GM12872 (cell line): ENCODE measurements at regions not wholly inside any gene's neighbourhood (a gene's known extent, or its start where the extent isn't known, plus 50 kb on each side); places are given as distances from the start of the nearest gene placed in this dataset.

Experiments used
- TF ChIP-seq, protein P1 (sequence below): IDR thresholded peaks from 3 replicates; pipeline ENCODE4 v1.5.1; 2011; ENCODE audit warnings: low read depth, mild to moderate bottlenecking, low read length, moderate library complexity; ENCODE audit not compliant: insufficient read depth

DNA sequence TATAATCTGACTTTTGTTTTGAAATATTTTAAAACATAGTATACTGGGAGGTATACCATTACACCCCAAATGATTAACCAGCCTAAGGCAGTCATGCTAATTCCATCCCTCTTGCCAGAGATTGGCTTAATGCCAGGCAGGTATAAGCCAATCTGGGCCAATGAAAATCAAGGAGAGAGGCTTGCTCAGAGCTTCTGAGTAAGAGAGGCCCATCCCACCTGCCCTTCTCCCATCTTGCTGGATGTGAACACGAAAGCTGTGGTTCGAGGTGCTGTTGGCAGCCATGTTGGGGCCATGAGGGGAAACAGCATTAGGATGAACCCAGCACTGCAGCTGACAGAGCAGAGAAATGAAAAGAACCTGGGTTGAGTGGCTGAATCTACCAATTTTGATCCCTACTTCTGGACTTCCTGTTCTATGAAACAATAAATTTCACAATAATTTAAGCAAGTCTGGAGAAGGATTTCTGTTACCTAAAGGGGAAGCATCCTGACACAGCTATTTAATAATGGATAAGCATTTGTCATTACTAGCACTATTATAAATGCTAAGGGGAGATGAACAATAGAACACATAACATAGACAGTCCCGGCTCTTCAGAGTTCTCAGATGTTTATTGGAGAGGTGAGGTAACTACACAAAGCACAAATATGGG is 152.3 kb downstream of the CDC5L start:
- TF ChIP-seq, protein P1, sequence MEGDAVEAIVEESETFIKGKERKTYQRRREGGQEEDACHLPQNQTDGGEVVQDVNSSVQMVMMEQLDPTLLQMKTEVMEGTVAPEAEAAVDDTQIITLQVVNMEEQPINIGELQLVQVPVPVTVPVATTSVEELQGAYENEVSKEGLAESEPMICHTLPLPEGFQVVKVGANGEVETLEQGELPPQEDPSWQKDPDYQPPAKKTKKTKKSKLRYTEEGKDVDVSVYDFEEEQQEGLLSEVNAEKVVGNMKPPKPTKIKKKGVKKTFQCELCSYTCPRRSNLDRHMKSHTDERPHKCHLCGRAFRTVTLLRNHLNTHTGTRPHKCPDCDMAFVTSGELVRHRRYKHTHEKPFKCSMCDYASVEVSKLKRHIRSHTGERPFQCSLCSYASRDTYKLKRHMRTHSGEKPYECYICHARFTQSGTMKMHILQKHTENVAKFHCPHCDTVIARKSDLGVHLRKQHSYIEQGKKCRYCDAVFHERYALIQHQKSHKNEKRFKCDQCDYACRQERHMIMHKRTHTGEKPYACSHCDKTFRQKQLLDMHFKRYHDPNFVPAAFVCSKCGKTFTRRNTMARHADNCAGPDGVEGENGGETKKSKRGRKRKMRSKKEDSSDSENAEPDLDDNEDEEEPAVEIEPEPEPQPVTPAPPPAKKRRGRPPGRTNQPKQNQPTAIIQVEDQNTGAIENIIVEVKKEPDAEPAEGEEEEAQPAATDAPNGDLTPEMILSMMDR: no peak

DNA sequence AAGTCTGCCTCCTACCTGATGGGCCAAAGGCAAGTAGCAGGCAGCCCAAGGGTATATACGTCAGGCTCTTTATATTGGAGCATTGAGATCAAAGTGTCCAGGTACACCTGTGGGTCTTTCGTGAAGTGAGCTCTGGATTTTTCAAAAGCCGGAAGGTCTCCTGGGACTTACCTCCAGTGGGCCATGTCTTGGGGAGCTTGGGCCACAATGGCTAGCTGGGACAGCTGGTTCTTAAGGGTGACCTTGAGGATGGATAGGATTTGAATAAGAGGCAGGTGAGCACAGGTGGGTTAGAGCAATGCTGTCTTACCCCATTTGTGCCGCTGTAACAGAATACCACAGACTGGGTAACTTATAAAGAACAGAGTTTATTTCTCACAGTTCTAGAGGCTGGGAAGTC is 153.4 kb downstream of the CDC5L start:
- TF ChIP-seq, protein P1: no peak

DNA sequence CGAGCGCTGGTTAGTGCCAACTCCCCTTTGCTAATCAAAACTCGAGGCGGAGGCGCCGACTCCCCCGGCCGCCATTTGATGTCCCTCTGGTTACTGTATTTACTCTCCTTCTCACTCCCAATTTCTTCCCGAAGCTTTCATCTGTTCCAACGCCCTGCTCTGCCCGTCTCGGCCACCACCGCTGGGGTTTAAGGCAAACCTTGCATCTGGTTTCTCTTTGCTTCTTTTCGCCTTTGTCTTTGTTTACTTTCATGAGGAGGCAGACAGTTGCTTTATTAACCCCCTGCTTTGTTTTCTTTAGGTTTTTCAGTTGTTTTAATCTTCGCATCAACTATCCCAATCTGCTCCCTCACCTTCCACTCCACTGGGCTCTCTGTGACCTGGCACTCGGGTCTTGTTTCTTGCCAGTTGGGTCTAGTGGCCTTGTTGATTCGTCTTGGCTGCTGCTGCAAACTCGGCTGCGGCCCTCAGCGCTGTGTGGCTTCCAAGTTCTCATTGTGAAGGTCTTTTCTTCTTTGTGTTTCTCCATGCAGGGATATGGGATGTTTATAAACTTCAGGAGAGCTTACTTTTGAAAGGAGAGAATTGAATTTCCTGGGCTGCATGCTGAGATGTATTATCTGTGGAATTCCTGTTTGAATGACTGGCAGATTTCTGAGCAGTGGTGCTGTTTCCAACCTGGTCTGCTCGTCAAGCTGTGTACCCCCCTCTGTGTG is 155.1 kb downstream of the CDC5L start:
- TF ChIP-seq, protein P1: no peak

DNA sequence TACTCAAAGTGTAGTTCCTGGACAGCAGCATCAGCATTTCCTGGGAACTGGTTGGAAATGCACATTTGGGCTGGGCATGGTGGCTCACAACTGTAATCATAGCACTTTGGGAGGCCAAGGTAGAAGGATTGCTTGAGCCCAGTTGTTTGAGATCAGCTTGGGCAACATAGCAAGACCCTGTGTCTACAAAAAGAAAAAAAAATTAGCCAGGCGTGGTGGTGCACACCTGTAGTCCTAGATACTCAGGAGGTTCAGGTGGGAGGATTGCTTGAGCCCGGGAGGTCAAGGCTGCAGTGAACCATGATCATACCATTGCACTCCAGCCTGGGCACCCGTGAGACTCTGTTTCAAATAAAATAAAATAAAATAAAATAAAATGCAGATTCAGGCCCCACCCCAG is 156.2 kb downstream of the CDC5L start:
- TF ChIP-seq, protein P1: no peak

DNA sequence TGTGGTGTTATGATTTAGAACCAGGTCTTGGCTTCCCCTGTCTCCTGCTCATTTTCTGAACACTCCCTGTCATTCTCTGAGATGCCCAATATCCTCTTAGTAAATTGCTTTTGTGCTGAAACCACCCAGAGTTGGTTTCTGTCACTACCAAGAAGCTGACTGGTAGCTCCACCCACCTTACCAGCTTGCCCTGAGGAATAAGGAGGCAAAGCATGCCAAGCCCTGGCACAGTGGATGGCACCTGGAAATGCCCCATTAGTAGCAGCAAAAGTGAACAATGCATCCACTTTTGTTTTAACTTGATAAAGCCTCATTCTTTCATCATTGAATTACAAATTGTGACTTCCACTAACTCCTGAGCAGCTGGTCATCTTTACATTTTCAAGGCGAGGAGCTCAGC is 157.7 kb downstream of the CDC5L start:
- TF ChIP-seq, protein P1: no peak

DNA sequence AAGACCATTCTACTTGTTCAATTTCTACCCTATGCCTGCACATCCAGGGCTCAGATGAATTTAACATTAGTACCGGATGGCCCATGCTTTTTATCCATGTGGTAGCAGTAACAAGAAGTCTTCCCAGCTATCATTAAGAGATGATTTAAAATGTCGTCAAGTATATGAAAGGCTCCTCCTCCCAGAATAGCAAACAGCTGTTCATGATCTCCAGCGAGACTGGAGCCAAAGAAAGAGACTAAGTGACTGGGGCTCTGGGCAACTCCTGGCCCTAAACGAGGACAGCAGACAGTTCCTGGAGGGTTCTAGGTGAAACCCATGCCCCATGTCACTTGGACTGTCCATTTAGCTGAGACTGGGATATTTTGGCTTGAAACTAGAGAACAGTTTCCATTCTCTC is 160.8 kb downstream of the CDC5L start:
- TF ChIP-seq, protein P1: no peak

DNA sequence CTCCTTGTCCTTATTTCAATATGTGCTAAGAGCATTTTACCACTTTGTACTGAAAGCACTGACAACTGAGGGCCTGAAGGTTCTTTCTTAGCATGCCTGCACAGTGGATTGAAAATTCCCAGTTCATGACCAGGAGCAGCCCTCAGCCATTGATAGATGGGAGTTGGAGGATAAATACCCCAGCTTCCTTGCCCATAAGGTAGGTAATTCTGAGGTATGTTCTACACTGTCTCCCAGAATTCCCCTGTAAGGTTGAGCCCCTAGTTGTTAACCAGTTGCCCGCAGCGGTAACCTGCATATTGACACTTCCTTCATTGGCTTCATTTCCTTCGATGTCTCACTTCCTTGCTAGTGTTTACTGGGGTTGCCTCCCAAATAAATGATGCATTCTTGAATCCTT is 162.0 kb downstream of the CDC5L start:
- TF ChIP-seq, protein P1: no peak
